ENCODE measurements at regions not wholly inside any gene's neighbourhood (a gene's known extent, or its start where the extent isn't known, plus 50 kb on each side); places are given as distances from the start of the nearest gene placed in this dataset.

DNA sequence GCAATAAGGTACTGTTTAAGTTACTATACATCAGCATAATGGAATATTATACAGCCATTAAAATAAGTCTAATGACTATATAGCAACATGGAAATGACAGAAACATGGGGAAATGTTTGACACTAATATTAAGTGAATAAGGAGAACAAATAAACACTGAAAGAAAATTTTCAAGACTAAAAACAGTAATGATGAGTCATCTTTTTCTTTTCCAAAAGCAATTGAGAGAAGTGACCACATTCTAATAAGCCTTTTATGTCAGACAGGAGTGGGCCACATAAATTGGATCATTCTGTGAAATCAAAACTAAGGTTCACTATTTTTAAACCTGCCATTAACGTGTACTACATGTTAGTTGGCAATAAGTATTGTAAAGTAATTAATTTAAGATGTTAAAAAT lies 187.5 kb downstream of the AHR start:
- no peak for DNase-seq

- DNase-seq: no peak
These were observed 188.4 kb downstream of the AHR start for GRCh38 chr7:17486835-17487234.

DNA sequence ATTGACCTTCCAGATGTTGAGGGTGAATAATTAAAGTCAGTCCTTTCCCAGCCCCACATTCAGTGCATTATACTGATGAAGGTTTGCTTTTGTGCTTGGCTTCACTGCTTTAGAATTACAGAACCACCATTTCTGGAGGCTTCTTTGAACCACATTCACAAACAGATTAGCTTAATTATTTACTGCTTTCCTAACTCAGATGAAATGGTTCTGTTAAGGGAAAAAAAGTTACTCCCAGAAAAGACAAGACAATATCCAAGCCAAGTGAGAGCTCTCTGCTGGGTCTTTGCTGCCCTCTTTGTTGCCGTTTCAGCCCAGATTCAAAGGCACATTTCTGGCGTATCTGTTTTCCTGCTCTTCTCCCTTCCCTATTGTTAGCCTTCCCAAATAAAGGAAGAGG lies 188.9 kb downstream of the AHR start:
- no peak for DNase-seq

DNA sequence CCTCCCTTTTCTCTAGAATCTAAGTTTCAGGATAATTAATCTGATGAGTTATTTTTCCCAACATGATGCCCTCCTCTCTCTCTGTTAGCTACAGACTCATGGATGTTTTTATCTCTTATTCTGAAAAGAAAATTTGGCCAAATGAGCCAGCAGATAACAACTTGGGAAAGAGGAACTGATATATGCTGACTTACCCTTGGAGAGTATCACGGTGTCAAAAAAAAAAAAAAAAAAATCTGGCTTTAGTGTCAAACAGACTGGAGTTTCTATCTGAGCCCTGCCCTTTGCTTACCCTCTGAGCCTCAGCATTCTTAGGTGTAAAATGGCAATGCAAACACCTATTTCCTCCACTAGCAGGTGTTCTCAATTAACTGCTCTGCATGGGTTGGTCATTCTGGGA lies 190.4 kb downstream of the AHR start:
- DNase-seq: no peak

GRCh38 chr7:17489961-17490360 lies 191.5 kb downstream of the AHR start:
- no peak for DNase-seq

DNA sequence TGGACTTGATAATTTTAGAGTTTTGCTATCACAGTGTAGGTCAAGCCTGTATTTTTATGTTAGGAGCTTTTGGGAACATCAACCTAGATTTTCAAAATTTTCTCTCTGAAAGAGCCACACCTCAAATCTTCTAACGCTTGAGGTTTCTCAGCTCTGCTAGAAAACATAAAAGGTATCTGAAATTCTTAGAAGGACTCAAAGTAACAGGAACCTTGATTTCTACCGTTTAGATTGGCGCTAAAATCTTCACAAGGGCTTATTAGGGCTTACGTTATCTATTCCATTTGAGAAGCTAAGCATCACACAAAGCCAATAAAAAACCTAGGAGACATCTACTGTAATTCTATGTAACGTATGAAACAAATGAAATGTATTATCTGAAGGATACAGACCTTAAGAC lies 192.4 kb downstream of the AHR start:
- DNase-seq: no peak

DNA sequence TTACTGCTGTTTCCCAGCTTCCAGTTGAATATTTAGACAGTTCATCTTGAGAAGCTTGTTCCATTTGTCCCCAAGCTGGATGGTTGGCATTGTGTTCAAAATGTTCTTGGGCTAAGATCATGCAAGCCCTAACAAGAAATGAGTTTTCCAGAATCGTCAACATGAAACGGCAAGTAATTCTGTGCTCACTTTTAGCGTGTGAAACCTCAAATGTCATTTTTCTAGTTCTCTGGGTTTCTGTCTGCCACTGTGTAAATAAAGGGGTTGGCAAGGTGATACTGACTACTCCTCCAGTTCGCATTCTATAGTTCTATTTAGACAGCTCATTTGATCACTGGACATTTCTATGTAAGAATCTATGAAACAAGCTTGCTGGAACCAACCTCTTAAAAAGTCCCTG lies 194.0 kb downstream of the AHR start:
- no peak for DNase-seq

DNA sequence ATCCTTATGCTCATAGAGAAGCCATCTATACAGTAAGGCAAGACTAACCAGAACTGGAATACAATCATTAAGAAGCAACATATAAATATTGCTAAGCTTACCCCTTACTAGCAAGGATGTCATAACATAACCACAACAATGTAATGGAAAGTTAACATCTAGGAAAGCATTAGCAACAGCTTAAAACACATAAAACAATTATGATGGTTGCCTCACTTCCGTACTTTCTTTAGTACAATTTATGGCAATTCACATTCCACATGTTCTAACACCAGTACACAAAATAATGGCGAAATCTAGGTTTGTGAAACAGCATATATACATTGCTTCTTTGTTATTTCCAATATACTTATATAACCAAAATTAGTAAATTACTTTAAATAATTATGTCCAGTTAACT lies 195.0 kb downstream of the AHR start:
- no peak for DNase-seq

- DNase-seq: no peak
These were observed 197.4 kb downstream of the AHR start for GRCh38 chr7:17495655-17496394.

GRCh38 chr7:17497136-17497535 lies 198.7 kb downstream of the AHR start:
- no peak for DNase-seq

GRCh38 chr7:17497549-17498167 lies 199.2 kb downstream of the AHR start:
- no peak for DNase-seq

DNA sequence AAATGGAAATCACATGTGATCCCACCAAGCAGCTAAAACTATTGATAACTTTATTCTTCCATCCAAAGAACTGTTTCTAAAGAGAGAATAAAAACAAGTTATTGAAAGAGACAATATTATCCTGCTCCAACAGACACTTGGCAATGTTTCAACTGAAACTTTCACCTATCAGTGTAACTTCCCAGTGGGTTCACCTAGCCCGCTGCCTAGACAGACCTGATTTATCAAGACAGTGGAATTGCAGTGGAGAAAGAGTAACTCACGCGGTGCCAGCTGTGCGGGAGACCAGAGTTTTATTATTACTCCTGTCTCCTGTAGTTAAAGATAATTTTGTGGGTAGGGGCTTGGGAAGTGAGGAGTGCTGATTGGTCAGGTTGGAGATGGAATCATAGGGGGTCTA lies 199.8 kb downstream of the AHR start:
- no peak for DNase-seq

- no peak for DNase-seq
These were observed 202.3 kb downstream of the AHR start for GRCh38 chr7:17500736-17501135.

DNA sequence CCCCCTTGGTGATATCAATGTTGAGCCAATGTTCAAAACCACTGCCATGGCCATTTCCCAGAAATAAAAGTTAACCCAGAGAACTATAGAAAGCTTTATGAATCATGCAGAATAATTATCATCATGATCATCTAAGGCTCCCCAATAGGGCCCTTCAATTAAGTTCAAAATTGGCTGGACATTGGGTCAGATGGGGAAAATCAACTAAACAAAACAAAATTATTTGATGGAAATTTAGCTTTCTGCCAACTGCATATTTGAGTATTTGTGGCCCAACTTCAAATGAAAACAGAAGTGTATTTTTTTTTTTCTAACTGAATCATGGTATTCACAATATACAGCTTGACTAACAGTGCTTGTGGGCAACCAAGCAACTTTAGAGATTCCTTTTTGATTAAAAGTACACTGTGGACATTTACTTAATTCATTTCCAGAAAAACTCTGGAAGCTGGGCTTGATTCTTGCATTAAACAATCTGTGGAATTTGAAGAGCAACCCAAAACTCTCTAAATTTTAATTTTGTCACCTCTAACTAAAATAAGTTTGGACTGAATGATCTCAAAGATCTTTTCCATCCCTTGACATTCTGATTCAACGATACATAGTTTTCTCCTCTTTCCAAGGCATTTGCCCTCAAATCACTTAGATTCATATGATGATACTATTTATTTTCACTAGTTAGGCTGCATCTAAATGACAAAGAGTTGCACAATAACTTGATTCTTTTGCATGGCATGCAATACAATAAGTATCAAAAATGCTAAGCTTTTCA lies 203.2 kb downstream of the AHR start:
- DNase-seq: no peak

GRCh38 chr7:17502213-17503060 lies 204.0 kb downstream of the AHR start:
- no peak for DNase-seq

DNA sequence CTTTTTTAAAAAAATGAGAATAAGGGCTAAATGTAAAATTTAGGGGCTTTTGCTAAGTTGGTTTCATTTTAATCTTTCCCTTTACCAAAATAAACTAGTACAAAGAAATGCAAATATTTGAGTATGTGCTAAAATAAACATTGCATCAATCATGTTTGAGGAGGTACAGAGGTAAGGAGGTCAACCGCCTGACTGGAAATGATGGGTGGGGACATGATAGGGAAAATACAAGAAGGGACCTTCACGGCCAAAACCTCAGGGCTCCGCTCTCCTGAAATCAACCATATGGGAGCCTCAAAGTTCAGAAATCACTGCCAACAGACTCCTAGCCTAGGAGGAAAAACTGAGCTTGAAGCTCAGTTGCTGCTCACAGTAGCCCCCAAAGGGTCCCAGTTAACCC lies 207.6 kb downstream of the AHR start:
- DNase-seq: no peak

GRCh38 chr7:17506596-17506995 lies 208.1 kb downstream of the AHR start:
- DNase-seq: no peak

DNA sequence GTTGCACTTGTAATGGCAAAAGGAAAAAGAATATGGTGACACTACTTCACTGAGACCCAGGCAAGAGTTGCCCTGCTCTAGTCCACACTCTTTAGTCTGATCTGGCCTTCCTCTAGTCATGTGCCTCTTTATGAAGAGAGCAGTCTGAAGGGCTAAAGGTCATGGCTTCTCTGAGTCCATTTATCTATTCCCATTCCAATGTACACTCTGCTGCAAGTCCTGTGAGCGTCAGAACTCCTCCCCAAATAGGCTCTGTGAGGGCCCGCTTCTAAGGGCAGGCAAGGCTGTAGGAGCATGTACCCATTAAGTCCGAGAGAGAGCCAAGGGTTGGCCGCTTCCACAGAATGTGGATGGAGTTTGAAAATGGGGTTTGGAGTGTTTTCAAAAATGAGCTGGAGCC lies 209.3 kb downstream of the AHR start:
- DNase-seq: no peak

GRCh38 chr7:17512181-17512675 lies 213.8 kb downstream of the AHR start:
- no peak for DNase-seq

- DNase-seq: no peak
These were observed 218.3 kb downstream of the AHR start for GRCh38 chr7:17516771-17517170.

DNA sequence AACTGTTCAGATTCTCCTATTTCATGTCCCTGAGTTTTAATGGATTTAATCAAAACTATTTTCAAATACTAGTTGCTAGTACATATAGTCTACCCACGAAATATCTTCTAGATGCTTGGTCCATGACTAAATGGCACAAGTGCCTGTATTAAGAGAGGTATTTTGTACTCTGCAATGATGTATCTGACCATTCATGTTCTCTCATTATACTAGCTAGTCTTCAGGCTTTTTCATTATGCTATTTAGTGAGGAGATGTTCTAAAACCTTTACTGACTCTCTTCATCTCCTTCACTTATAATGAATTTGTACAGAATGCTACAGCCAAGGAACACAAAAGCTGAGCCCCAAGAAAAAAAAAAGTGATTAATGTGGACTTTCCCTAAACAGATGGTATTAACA lies 222.5 kb downstream of the AHR start:
- no peak for DNase-seq

- DNase-seq: no peak
These were observed 223.0 kb downstream of the AHR start for GRCh38 chr7:17521437-17521836.
